Smooth muscle cell (in vitro differentiated cells): ENCODE measurements at regions not wholly inside any gene's neighbourhood (a gene's known extent, or its start where the extent isn't known, plus 50 kb on each side); places are given as distances from the start of the nearest gene placed in this dataset.

Experiments
- DNase-seq: peaks from one replicate; lab custom pipeline; 2025; ENCODE audit not compliant: unreplicated experiment; lab: John Stamatoyannopoulos, UW
- H2AFZ ChIP-seq: fragments of 200-600 bp; sonication (generic); 2 replicates; pipeline ENCODE4 v1.6.0; 2016; ENCODE audit warnings: antibody characterized with exemption, low read depth, mild to moderate bottlenecking
- H3F3A ChIP-seq: fragments of 200-600 bp; sonication (generic); 2 replicates; pipeline ENCODE4 v1.6.0; 2017; ENCODE audit warnings: antibody characterized with exemption, low read depth
- H3K27ac ChIP-seq: fragments of 200-600 bp; sonication (generic); 2 replicates; pipeline ENCODE4 v1.5.1; 2016; ENCODE audit warnings: low read depth, mild to moderate bottlenecking
- H3K27me3 ChIP-seq: fragments of 200-600 bp; sonication (generic); 2 replicates; pipeline ENCODE4 v1.6.1; 2016; ENCODE audit warnings: low read depth, mild to moderate bottlenecking
- H3K36me3 ChIP-seq: fragments of 200-600 bp; sonication (generic); 2 replicates; pipeline ENCODE4 v1.5.1; 2016; ENCODE audit warnings: low read depth
- H3K4me1 ChIP-seq: fragments of 200-600 bp; sonication (generic); 2 replicates; pipeline ENCODE4 v1.5.1; 2016; ENCODE audit warnings: low read depth
- H3K4me2 ChIP-seq: fragments of 200-600 bp; sonication (generic); 2 replicates; pipeline ENCODE4 v1.6.0; 2016; ENCODE audit warnings: mild to moderate bottlenecking
- H3K4me3 ChIP-seq: fragments of 200-600 bp; sonication (generic); 2 replicates; pipeline ENCODE4 v1.5.1; 2016; ENCODE audit warnings: mild to moderate bottlenecking
- H3K79me2 ChIP-seq: fragments of 200-600 bp; sonication (generic); 2 replicates; pipeline ENCODE4 v1.6.0; 2016; ENCODE audit warnings: low read depth, mild to moderate bottlenecking
- H3K9ac ChIP-seq: fragments of 200-600 bp; sonication (generic); 2 replicates; pipeline ENCODE4 v1.6.0; 2016; ENCODE audit warnings: low read depth
- H3K9me3 ChIP-seq: fragments of 200-600 bp; sonication (generic); replicated peaks from 2 replicates; pipeline ENCODE4 v1.5.1; 2016; ENCODE audit warnings: low read depth
- H4K20me1 ChIP-seq: fragments of 200-600 bp; sonication (generic); 2 replicates; pipeline ENCODE4 v1.6.0; 2016; ENCODE audit warnings: low read depth
- CTCF ChIP-seq: fragments of 200-600 bp; sonication (generic); IDR thresholded peaks from 2 replicates; pipeline ENCODE4 v1.5.1; 2017; ENCODE audit warnings: borderline replicate concordance, mild to moderate bottlenecking, antibody characterized with exemption; ENCODE audit not compliant: insufficient read depth, poor library complexity, severe bottlenecking
- WGBS: methylation state at CpG from one replicate; pipeline ENCODE4 v1.1.7; 2016; ENCODE audit warnings: low lambda C conversion rate; 5-methylcytosine and 5-hydroxymethylcytosine counted together

- no peaks in the 10 kb centered on the region for H3K4me1 ChIP-seq
- H3K4me3 ChIP-seq = no peak overlapping the region
- H3K9me3 ChIP-seq = no peaks in the 10 kb centered on the region
- no peak overlapping the region for H2AFZ ChIP-seq
- H3K79me2 ChIP-seq = no peaks in the 10 kb centered on the region
- no peak for DNase-seq
- H3F3A ChIP-seq = no peaks in the 10 kb centered on the region
- H3K27ac ChIP-seq = no peak overlapping the region
- no peaks in the 10 kb centered on the region for H3K27me3 ChIP-seq
- TF ChIP-seq CTCF = no peak
- H3K9ac ChIP-seq = no peak overlapping the region
- H4K20me1 ChIP-seq = no peaks in the 10 kb centered on the region
- no peak overlapping the region for H3K4me2 ChIP-seq
- no peaks in the 10 kb centered on the region for H3K36me3 ChIP-seq
Measured at GRCh38 chr12:58563621-58564020, 356.7 kb downstream of the LRIG3 start.

- Histone ChIP-seq H3K9me3 (no peaks in the 10 kb centered on the region), H3K4me3 (no peak overlapping the region), H3K4me2 (no peak overlapping the region), H2AFZ (no peak overlapping the region), H3K36me3 (no peaks in the 10 kb centered on the region), H3K27ac (no peak overlapping the region), H3K4me1 (no peaks in the 10 kb centered on the region), H3F3A (no peaks in the 10 kb centered on the region), H4K20me1 (no peaks in the 10 kb centered on the region), H3K79me2 (no peaks in the 10 kb centered on the region), H3K27me3 (no peaks in the 10 kb centered on the region), H3K9ac (no peak overlapping the region)
- no peak for TF ChIP-seq CTCF
- WGBS = 69% methylated on average over 1 of the region's 1 CpG
- no peak for DNase-seq
Measured at GRCh38 chr12:58564721-58565120, 355.6 kb downstream of the LRIG3 start.

- no peak overlapping the region for H3K9ac ChIP-seq
- no peak for TF ChIP-seq CTCF
- H3K9me3 ChIP-seq = no peaks in the 10 kb centered on the region
- H4K20me1 ChIP-seq = no peaks in the 10 kb centered on the region
- no peaks in the 10 kb centered on the region for H3K79me2 ChIP-seq
- no peaks in the 10 kb centered on the region for H3K36me3 ChIP-seq
- H3K27me3 ChIP-seq = no peaks in the 10 kb centered on the region
- no peak overlapping the region for H3K4me3 ChIP-seq
- DNase-seq = no peak
- no peaks in the 10 kb centered on the region for H3K4me1 ChIP-seq
- H3K27ac ChIP-seq = no peak overlapping the region
- H3K4me2 ChIP-seq = no peak overlapping the region
- H3F3A ChIP-seq = no peaks in the 10 kb centered on the region
- no peak overlapping the region for H2AFZ ChIP-seq
- WGBS = 54% methylated on average over 3 of the region's 3 CpGs
Measured at GRCh38 chr12:58566599-58566998, 353.7 kb downstream of the LRIG3 start.

- no peaks in the 10 kb centered on the region for H3K9me3 ChIP-seq
- H3K79me2 ChIP-seq = no peaks in the 10 kb centered on the region
- H2AFZ ChIP-seq = no peak overlapping the region
- no peak for DNase-seq
- no peaks in the 10 kb centered on the region for H3K27me3 ChIP-seq
- no peak overlapping the region for H3K4me2 ChIP-seq
- H3K27ac ChIP-seq = no peak overlapping the region
- H4K20me1 ChIP-seq = no peaks in the 10 kb centered on the region
- no peaks in the 10 kb centered on the region for H3K36me3 ChIP-seq
- H3K4me3 ChIP-seq = no peak overlapping the region
- H3K4me1 ChIP-seq = no peaks in the 10 kb centered on the region
- H3K9ac ChIP-seq = no peak overlapping the region
- H3F3A ChIP-seq = no peaks in the 10 kb centered on the region
- TF ChIP-seq CTCF = no peak
- WGBS = 80% methylated on average over 1 of the region's 1 CpG
Measured at GRCh38 chr12:58567189-58567588, 353.1 kb downstream of the LRIG3 start.
